Endothelial cell of umbilical vein (primary cell): ENCODE measurements at regions not wholly inside any gene's neighbourhood (a gene's known extent, or its start where the extent isn't known, plus 50 kb on each side); places are given as distances from the start of the nearest gene placed in this dataset.

Experiments
- POLR2A ChIP-seq: IDR thresholded peaks from 2 replicates; pipeline ENCODE4 v1.6.1; 2012; ENCODE audit warnings: low read depth, mild to moderate bottlenecking, control low read depth, low read length
- POLR2AphosphoS5 ChIP-seq: IDR thresholded peaks from 2 replicates; pipeline ENCODE4 v1.6.1; 2012; ENCODE audit warnings: low read depth, mild to moderate bottlenecking, control low read depth, low read length, moderate library complexity; ENCODE audit not compliant: insufficient read depth
- TF ChIP-seq, protein P1 (sequence below), 2 donors: IDR thresholded peaks; 1 replicate in 1 of 2; 2 replicates in 1 of 2; pipeline ENCODE4 v1.5.1; 2011; ENCODE audit warnings: low read length in 2 of 2, mild to moderate bottlenecking in 2 of 2, moderate library complexity in 2 of 2, control low read depth in 1 of 2, inconsistent platforms in 1 of 2, low read depth in 1 of 2; ENCODE audit not compliant: insufficient read depth in 1 of 2; ENCODE audit errors: extremely low read depth in 1 of 2

DNA sequence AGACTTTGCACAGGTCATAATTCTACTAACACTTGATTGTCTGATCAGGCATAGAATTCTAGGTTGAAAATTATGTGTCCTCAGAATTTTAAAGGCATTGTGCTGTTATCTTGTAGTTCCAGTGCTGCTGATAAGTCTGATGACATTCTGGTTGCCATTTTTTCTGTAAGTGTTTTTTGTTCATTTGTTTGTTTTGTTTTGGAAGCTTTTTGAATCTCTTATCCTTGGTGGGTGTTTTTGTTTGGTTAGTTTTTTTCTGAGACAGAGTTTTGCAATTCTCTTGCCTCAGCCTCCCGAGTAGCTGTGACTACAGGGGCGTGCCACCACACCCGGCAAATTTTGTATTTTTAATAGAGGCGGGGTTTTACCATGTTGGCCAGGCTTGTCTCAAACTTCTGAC is 178.9 kb downstream of the CCDC71L start:
- TF ChIP-seq, protein P1, sequence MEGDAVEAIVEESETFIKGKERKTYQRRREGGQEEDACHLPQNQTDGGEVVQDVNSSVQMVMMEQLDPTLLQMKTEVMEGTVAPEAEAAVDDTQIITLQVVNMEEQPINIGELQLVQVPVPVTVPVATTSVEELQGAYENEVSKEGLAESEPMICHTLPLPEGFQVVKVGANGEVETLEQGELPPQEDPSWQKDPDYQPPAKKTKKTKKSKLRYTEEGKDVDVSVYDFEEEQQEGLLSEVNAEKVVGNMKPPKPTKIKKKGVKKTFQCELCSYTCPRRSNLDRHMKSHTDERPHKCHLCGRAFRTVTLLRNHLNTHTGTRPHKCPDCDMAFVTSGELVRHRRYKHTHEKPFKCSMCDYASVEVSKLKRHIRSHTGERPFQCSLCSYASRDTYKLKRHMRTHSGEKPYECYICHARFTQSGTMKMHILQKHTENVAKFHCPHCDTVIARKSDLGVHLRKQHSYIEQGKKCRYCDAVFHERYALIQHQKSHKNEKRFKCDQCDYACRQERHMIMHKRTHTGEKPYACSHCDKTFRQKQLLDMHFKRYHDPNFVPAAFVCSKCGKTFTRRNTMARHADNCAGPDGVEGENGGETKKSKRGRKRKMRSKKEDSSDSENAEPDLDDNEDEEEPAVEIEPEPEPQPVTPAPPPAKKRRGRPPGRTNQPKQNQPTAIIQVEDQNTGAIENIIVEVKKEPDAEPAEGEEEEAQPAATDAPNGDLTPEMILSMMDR (IDR thresholded peaks at IDR 0.05; ENCODE audit: extremely low read depth in 1 of 2, insufficient read depth in 1 of 2, low read depth in 1 of 2, low read length in 2 of 2): no peak
- TF ChIP-seq POLR2A (no peak), POLR2AphosphoS5 (no peak)
